HL-60 (cell line): ENCODE measurements at regions not wholly inside any gene's neighbourhood (a gene's known extent, or its start where the extent isn't known, plus 50 kb on each side); places are given as distances from the start of the nearest gene placed in this dataset.

ENCODE experiments used
- DNase-seq, 2 experiments: peaks; one replicate each; pipeline ENCODE4 v3.0.0-alpha.2; 2010 to 2020; ENCODE audit warnings: low read depth in 1 of 2, low spot score in 1 of 2
- H3K27ac ChIP-seq: fragments of 250-450 bp; sonication (Bioruptor Pico); replicated peaks from 2 replicates; pipeline ENCODE4 v1.5.1; 2020; ENCODE audit warnings: mild to moderate bottlenecking, moderate library complexity
- H3K27me3 ChIP-seq: fragments of 250-450 bp; sonication (Bioruptor Pico); 2 replicates; pipeline ENCODE4 v1.5.1; 2021; ENCODE audit warnings: mild to moderate bottlenecking, moderate library complexity; ENCODE audit not compliant: insufficient read depth, poor library complexity, severe bottlenecking
- H3K4me3 ChIP-seq: replicated peaks from 2 replicates; pipeline ENCODE4 v1.5.1; 2011; ENCODE audit warnings: mild to moderate bottlenecking, control low read depth, low read length; ENCODE audit not compliant: insufficient read depth
- CTCF ChIP-seq: IDR thresholded peaks from one replicate; pipeline ENCODE4 v1.5.1; 2011; ENCODE audit warnings: low read length, control low read depth, inconsistent platforms; ENCODE audit not compliant: insufficient read depth
- GABPA ChIP-seq: IDR thresholded peaks from 2 replicates; pipeline ENCODE4 v1.6.1; 2012; ENCODE audit warnings: low read depth
- POLR2AphosphoS5 ChIP-seq: IDR thresholded peaks from 2 replicates; pipeline ENCODE4 v1.6.1; 2012; ENCODE audit warnings: low read depth
- REST ChIP-seq: IDR thresholded peaks from 2 replicates; pipeline ENCODE4 v1.6.1; 2012; ENCODE audit warnings: low read depth; ENCODE audit not compliant: insufficient replicate concordance
- SPI1 ChIP-seq: IDR thresholded peaks from 2 replicates; pipeline ENCODE4 v1.6.1; 2012; ENCODE audit warnings: low read depth, mild to moderate bottlenecking, borderline replicate concordance

- no peak for TF ChIP-seq GABPA
- no peak for TF ChIP-seq POLR2AphosphoS5
- TF ChIP-seq CTCF: no peak
- TF ChIP-seq REST: no peak
- TF ChIP-seq SPI1: no peak
- Histone ChIP-seq H3K27me3 (no peaks in the 10 kb centered on the region), H3K27ac (no peak overlapping the region), H3K4me3 (no peak overlapping the region)
- DNase-seq: no peak
Measured at GRCh38 chr7:17544401-17544800, 245.9 kb downstream of the AHR start.

GRCh38 chr7:17545348-17545747, 246.9 kb downstream of the AHR start:
- Histone ChIP-seq H3K4me3 (no peak overlapping the region), H3K27me3 (no peaks in the 10 kb centered on the region), H3K27ac (no peak overlapping the region)
- no peak for DNase-seq
- TF ChIP-seq REST: no peak
- TF ChIP-seq CTCF: no peak
- TF ChIP-seq SPI1: no peak
- TF ChIP-seq GABPA: no peak
- TF ChIP-seq POLR2AphosphoS5: no peak

GRCh38 chr7:17546189-17546588, 247.7 kb downstream of the AHR start:
- no peaks in the 10 kb centered on the region for H3K27me3 ChIP-seq

More at GRCh38 chr7:17546189-17546588, 247.7 kb downstream of the AHR start:
- TF ChIP-seq CTCF: no peak
- no peak for TF ChIP-seq SPI1
- no peak for TF ChIP-seq REST
- TF ChIP-seq POLR2AphosphoS5: no peak
- TF ChIP-seq GABPA: no peak
- no peak overlapping the region for H3K4me3 ChIP-seq
- DNase-seq: no peak
- no peak overlapping the region for H3K27ac ChIP-seq
